ENCODE measurements at regions not wholly inside any gene's neighbourhood (a gene's known extent, or its start where the extent isn't known, plus 50 kb on each side); places are given as distances from the start of the nearest gene placed in this dataset.

GRCh38 chr20:16194617-16195360, 378.5 kb downstream of the KIF16B start:
- TF ChIP-seq CTCF (IDR thresholded peaks at IDR 0.05) (no peak), POLR2A (IDR thresholded peaks at IDR 0.05; ENCODE audit: low read depth) (no peak)

Data from esophagus muscularis mucosa (tissue), 3 donors.